GM23338 (cell line): ENCODE measurements at regions not wholly inside any gene's neighbourhood (a gene's known extent, or its start where the extent isn't known, plus 50 kb on each side); places are given as distances from the start of the nearest gene placed in this dataset.

Experiments used
- ATAC-seq: fragments of 200-7000 bp; cut with Tn5 transposase; 3 replicates; pipeline ENCODE4 v1.9.1; 2020
- DNase-seq: peaks from one replicate; pipeline ENCODE4 v3.0.0-alpha.2; 2015; ENCODE audit warnings: low spot score
- H2AFZ ChIP-seq: fragments of 200-600 bp; sonication (generic); 2 replicates; pipeline ENCODE4 v1.8.0; 2016; ENCODE audit warnings: antibody characterized with exemption, mild to moderate bottlenecking, moderate library complexity
- H3F3A ChIP-seq: fragments of 200-600 bp; sonication (generic); replicated peaks from 2 replicates; pipeline ENCODE4 v1.8.0; 2017; ENCODE audit warnings: antibody characterized with exemption, mixed run types, low read depth
- H3K27ac ChIP-seq: fragments of 200-600 bp; sonication (generic); 2 replicates; pipeline ENCODE4 v1.6.1; 2016; ENCODE audit warnings: low read depth
- H3K27me3 ChIP-seq: fragments of 200-600 bp; sonication (generic); 2 replicates; pipeline ENCODE4 v1.8.0; 2016; ENCODE audit warnings: mild to moderate bottlenecking, mixed run types, moderate library complexity; ENCODE audit not compliant: insufficient read depth
- H3K36me3 ChIP-seq: fragments of 200-600 bp; sonication (generic); 2 replicates; pipeline ENCODE4 v1.8.0; 2016; ENCODE audit warnings: mild to moderate bottlenecking; ENCODE audit not compliant: insufficient read depth
- H3K4me1 ChIP-seq: fragments of 200-600 bp; sonication (generic); 2 replicates; pipeline ENCODE4 v1.8.0; 2016; ENCODE audit warnings: mild to moderate bottlenecking, moderate library complexity; ENCODE audit not compliant: insufficient read depth
- H3K4me2 ChIP-seq: fragments of 200-600 bp; sonication (generic); 2 replicates; pipeline ENCODE4 v1.7.1; 2017; ENCODE audit warnings: mixed run types
- H3K4me3 ChIP-seq: fragments of 200-600 bp; sonication (generic); 2 replicates; pipeline ENCODE4 v1.6.1; 2016; ENCODE audit warnings: mixed run types
- H3K79me2 ChIP-seq: fragments of 200-600 bp; sonication (generic); replicated peaks from 2 replicates; pipeline ENCODE4 v1.8.0; 2017; ENCODE audit warnings: mild to moderate bottlenecking; ENCODE audit not compliant: insufficient read depth
- H3K9me2 ChIP-seq: fragments of 200-600 bp; sonication (generic); 2 replicates; pipeline ENCODE4 v1.8.0; 2017; ENCODE audit not compliant: insufficient read depth
- H4K20me1 ChIP-seq: fragments of 200-600 bp; sonication (generic); replicated peaks from 2 replicates; pipeline ENCODE4 v1.8.0; 2017; ENCODE audit warnings: mild to moderate bottlenecking; ENCODE audit not compliant: insufficient read depth
- H3K27ac Mint-ChIP-seq: 2 replicates; pipeline ENCODE4 v1.8.0; 2020; ENCODE audit warnings: inconsistent platforms, mild to moderate bottlenecking, moderate library complexity, mixed read lengths
- H3K27me3 Mint-ChIP-seq: 3 replicates; pipeline ENCODE4 v1.8.0; 2022; ENCODE audit warnings: low read depth, mild to moderate bottlenecking, moderate library complexity, mixed read lengths, inconsistent platforms; ENCODE audit not compliant: insufficient read depth, poor library complexity
- H3K36me3 Mint-ChIP-seq: 3 replicates; pipeline ENCODE4 v1.8.0; 2021; ENCODE audit warnings: low read depth, mild to moderate bottlenecking, inconsistent platforms, moderate library complexity, mixed read lengths
- H3K4me1 Mint-ChIP-seq: 3 replicates; pipeline ENCODE4 v1.8.0; 2020; ENCODE audit warnings: mild to moderate bottlenecking, inconsistent platforms, mixed read lengths
- H3K4me3 Mint-ChIP-seq: 3 replicates; pipeline ENCODE4 v1.8.0; 2021; ENCODE audit warnings: moderate library complexity, mild to moderate bottlenecking, inconsistent platforms, mixed read lengths
- H3K9me3 Mint-ChIP-seq: 3 replicates; pipeline ENCODE4 v1.8.0; 2020; ENCODE audit warnings: moderate library complexity, mild to moderate bottlenecking, inconsistent platforms, mixed read lengths
- CREB1 ChIP-seq: fragments of 250-450 bp; sonication (Bioruptor Pico); IDR thresholded peaks from 2 replicates; pipeline ENCODE4 v1.5.0; 2020; ENCODE audit warnings: low read depth, mild to moderate bottlenecking, moderate library complexity
- EZH2 ChIP-seq: fragments of 200-600 bp; sonication (generic); IDR thresholded peaks from one replicate; pipeline ENCODE4 v1.8.0; 2017; ENCODE audit warnings: antibody characterized with exemption, mild to moderate bottlenecking, low read depth; ENCODE audit not compliant: unreplicated experiment
- EZH2phosphoT487 ChIP-seq: fragments of 200-600 bp; sonication (generic); IDR thresholded peaks from one replicate; pipeline ENCODE4 v1.8.1; 2018; ENCODE audit warnings: antibody characterized with exemption; ENCODE audit not compliant: unreplicated experiment
- JUNB ChIP-seq: IDR thresholded peaks from one replicate; pipeline ENCODE4 v1.6.1; 2016; ENCODE audit warnings: antibody characterized with exemption; ENCODE audit not compliant: unreplicated experiment
- NANOG ChIP-seq: IDR thresholded peaks from 2 replicates; pipeline ENCODE4 v1.6.1; 2016; ENCODE audit warnings: antibody characterized with exemption, borderline replicate concordance
- POLR2AphosphoS5 ChIP-seq: IDR thresholded peaks from 2 replicates; pipeline ENCODE4 v1.6.1; 2016; ENCODE audit warnings: antibody characterized with exemption, low read depth
- STAT1 ChIP-seq: IDR thresholded peaks from one replicate; pipeline ENCODE4 v1.6.1; 2016; ENCODE audit warnings: antibody characterized with exemption; ENCODE audit not compliant: unreplicated experiment
- ZNF114 ChIP-seq: fragments of 250-450 bp; sonication (Bioruptor Pico); IDR thresholded peaks from 2 replicates; pipeline ENCODE4 v1.5.0; 2020; ENCODE audit warnings: mild to moderate bottlenecking, moderate library complexity
- ZNF331 ChIP-seq: fragments of 250-450 bp; sonication (Bioruptor Pico); IDR thresholded peaks from 2 replicates; pipeline ENCODE4 v1.5.0; 2020; ENCODE audit warnings: low read depth, mild to moderate bottlenecking, moderate library complexity
- TF ChIP-seq, protein P1 (sequence below), 2 experiments: fragments of 200-600 bp in 1 of 2; sonication (generic) in 1 of 2; conservative IDR thresholded peaks; 2 replicates each; pipeline versions ENCODE4 v1.5.1 to v1.6.1; 2016 to 2017; ENCODE audit warnings: antibody characterized with exemption in 2 of 2, low read depth in 2 of 2, mild to moderate bottlenecking in 2 of 2, moderate library complexity in 1 of 2
- TF ChIP-seq, protein P2 (sequence below): fragments of 250-450 bp; sonication (Bioruptor Pico); IDR thresholded peaks from 2 replicates; pipeline ENCODE4 v1.5.0; 2020; ENCODE audit warnings: mild to moderate bottlenecking, moderate library complexity
- TF ChIP-seq, protein P3 (sequence below): IDR thresholded peaks from 2 replicates; pipeline ENCODE4 v1.6.1; 2016; ENCODE audit warnings: antibody characterized with exemption
- TF ChIP-seq, protein P4 (sequence below): IDR thresholded peaks from one replicate; pipeline ENCODE4 v1.6.1; 2018; ENCODE audit warnings: antibody characterized with exemption; ENCODE audit not compliant: unreplicated experiment

DNA sequence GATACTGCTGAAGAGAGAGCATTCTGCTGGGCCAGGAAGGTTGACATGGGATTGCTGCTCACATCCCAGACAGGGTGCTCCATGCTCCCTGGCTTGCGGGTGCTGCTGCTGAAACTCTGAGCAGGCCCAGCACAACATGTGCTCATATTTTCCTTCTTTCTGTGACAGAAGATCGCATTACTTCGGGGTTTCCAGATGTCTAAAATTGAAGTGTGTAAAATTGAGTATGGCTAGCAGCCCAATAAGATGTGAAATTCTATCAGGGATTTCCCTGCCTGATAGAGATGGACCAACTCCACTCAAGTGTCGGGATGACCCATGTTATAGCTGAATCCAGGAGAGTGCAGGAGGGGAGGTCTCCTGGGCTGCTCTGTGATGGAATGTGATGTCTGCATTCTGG, 55.6 kb upstream of the KL start:
- Histone ChIP-seq H3K4me1 (no peaks in the 10 kb centered on the region), H3K79me2 (no peaks in the 10 kb centered on the region), H3K4me2 (no peak overlapping the region), H4K20me1 (no peaks in the 10 kb centered on the region), H3K36me3 (no peaks in the 10 kb centered on the region), H3K4me3 (no peak overlapping the region), H3F3A (no peaks in the 10 kb centered on the region), H3K27me3 (no peaks in the 10 kb centered on the region), H3K27ac (no peak overlapping the region), H3K9me2 (no peaks in the 10 kb centered on the region; the same call in 1 of the 2 replicates), H2AFZ (no peak overlapping the region)
- no peak overlapping the region for H3K27ac Mint-ChIP-seq
- no peak overlapping the region for H3K4me3 Mint-ChIP-seq
- no peaks in the 10 kb centered on the region for H3K4me1 Mint-ChIP-seq
- TF ChIP-seq NANOG (no peak), EZH2 (no peak), ZNF331 (no peak), POLR2AphosphoS5 (no peak), STAT1 (no peak), ZNF114 (CRISPR knock-in tag) (no peak), EZH2phosphoT487 (no peak), JUNB (no peak), CREB1 (CRISPR knock-in tag) (no peak)
- TF ChIP-seq, protein P1, sequence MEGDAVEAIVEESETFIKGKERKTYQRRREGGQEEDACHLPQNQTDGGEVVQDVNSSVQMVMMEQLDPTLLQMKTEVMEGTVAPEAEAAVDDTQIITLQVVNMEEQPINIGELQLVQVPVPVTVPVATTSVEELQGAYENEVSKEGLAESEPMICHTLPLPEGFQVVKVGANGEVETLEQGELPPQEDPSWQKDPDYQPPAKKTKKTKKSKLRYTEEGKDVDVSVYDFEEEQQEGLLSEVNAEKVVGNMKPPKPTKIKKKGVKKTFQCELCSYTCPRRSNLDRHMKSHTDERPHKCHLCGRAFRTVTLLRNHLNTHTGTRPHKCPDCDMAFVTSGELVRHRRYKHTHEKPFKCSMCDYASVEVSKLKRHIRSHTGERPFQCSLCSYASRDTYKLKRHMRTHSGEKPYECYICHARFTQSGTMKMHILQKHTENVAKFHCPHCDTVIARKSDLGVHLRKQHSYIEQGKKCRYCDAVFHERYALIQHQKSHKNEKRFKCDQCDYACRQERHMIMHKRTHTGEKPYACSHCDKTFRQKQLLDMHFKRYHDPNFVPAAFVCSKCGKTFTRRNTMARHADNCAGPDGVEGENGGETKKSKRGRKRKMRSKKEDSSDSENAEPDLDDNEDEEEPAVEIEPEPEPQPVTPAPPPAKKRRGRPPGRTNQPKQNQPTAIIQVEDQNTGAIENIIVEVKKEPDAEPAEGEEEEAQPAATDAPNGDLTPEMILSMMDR (conservative IDR thresholded peaks at IDR 0.05; ENCODE audit: low read depth in 2 of 2), result no peak
- TF ChIP-seq, protein P2, sequence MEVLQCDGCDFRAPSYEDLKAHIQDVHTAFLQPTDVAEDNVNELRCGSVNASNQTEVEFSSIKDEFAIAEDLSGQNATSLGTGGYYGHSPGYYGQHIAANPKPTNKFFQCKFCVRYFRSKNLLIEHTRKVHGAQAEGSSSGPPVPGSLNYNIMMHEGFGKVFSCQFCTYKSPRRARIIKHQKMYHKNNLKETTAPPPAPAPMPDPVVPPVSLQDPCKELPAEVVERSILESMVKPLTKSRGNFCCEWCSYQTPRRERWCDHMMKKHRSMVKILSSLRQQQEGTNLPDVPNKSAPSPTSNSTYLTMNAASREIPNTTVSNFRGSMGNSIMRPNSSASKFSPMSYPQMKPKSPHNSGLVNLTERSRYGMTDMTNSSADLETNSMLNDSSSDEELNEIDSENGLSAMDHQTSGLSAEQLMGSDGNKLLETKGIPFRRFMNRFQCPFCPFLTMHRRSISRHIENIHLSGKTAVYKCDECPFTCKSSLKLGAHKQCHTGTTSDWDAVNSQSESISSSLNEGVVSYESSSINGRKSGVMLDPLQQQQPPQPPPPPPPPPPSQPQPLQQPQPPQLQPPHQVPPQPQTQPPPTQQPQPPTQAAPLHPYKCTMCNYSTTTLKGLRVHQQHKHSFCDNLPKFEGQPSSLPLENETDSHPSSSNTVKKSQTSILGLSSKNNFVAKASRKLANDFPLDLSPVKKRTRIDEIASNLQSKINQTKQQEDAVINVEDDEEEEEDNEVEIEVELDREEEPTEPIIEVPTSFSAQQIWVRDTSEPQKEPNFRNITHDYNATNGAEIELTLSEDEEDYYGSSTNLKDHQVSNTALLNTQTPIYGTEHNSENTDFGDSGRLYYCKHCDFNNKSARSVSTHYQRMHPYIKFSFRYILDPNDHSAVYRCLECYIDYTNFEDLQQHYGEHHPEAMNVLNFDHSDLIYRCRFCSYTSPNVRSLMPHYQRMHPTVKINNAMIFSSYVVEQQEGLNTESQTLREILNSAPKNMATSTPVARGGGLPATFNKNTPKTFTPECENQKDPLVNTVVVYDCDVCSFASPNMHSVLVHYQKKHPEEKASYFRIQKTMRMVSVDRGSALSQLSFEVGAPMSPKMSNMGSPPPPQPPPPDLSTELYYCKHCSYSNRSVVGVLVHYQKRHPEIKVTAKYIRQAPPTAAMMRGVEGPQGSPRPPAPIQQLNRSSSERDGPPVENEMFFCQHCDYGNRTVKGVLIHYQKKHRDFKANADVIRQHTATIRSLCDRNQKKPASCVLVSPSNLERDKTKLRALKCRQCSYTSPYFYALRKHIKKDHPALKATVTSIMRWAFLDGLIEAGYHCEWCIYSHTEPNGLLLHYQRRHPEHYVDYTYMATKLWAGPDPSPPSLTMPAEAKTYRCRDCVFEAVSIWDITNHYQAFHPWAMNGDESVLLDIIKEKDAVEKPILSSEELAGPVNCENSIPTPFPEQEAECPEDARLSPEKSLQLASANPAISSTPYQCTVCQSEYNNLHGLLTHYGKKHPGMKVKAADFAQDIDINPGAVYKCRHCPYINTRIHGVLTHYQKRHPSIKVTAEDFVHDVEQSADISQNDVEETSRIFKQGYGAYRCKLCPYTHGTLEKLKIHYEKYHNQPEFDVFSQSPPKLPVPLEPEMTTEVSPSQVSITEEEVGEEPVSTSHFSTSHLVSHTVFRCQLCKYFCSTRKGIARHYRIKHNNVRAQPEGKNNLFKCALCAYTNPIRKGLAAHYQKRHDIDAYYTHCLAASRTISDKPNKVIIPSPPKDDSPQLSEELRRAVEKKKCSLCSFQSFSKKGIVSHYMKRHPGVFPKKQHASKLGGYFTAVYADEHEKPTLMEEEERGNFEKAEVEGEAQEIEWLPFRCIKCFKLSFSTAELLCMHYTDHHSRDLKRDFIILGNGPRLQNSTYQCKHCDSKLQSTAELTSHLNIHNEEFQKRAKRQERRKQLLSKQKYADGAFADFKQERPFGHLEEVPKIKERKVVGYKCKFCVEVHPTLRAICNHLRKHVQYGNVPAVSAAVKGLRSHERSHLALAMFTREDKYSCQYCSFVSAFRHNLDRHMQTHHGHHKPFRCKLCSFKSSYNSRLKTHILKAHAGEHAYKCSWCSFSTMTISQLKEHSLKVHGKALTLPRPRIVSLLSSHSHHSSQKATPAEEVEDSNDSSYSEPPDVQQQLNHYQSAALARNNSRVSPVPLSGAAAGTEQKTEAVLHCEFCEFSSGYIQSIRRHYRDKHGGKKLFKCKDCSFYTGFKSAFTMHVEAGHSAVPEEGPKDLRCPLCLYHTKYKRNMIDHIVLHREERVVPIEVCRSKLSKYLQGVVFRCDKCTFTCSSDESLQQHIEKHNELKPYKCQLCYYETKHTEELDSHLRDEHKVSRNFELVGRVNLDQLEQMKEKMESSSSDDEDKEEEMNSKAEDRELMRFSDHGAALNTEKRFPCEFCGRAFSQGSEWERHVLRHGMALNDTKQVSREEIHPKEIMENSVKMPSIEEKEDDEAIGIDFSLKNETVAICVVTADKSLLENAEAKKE, result no peak
- TF ChIP-seq, protein P3, sequence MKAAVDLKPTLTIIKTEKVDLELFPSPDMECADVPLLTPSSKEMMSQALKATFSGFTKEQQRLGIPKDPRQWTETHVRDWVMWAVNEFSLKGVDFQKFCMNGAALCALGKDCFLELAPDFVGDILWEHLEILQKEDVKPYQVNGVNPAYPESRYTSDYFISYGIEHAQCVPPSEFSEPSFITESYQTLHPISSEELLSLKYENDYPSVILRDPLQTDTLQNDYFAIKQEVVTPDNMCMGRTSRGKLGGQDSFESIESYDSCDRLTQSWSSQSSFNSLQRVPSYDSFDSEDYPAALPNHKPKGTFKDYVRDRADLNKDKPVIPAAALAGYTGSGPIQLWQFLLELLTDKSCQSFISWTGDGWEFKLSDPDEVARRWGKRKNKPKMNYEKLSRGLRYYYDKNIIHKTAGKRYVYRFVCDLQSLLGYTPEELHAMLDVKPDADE, result no peak
- TF ChIP-seq, protein P4, sequence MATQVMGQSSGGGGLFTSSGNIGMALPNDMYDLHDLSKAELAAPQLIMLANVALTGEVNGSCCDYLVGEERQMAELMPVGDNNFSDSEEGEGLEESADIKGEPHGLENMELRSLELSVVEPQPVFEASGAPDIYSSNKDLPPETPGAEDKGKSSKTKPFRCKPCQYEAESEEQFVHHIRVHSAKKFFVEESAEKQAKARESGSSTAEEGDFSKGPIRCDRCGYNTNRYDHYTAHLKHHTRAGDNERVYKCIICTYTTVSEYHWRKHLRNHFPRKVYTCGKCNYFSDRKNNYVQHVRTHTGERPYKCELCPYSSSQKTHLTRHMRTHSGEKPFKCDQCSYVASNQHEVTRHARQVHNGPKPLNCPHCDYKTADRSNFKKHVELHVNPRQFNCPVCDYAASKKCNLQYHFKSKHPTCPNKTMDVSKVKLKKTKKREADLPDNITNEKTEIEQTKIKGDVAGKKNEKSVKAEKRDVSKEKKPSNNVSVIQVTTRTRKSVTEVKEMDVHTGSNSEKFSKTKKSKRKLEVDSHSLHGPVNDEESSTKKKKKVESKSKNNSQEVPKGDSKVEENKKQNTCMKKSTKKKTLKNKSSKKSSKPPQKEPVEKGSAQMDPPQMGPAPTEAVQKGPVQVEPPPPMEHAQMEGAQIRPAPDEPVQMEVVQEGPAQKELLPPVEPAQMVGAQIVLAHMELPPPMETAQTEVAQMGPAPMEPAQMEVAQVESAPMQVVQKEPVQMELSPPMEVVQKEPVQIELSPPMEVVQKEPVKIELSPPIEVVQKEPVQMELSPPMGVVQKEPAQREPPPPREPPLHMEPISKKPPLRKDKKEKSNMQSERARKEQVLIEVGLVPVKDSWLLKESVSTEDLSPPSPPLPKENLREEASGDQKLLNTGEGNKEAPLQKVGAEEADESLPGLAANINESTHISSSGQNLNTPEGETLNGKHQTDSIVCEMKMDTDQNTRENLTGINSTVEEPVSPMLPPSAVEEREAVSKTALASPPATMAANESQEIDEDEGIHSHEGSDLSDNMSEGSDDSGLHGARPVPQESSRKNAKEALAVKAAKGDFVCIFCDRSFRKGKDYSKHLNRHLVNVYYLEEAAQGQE, result no peak
- H3K36me3 Mint-ChIP-seq, result no peaks in the 10 kb centered on the region
- no peaks in the 10 kb centered on the region for H3K9me3 Mint-ChIP-seq
- peaks cover 4% of the 10 kb centered on the region for H3K27me3 Mint-ChIP-seq
- ATAC-seq, result no peak
- no peak for DNase-seq
